ENCODE measurements at regions not wholly inside any gene's neighbourhood (a gene's known extent, or its start where the extent isn't known, plus 50 kb on each side); places are given as distances from the start of the nearest gene placed in this dataset.

- no peak for TF ChIP-seq CTCF (IDR thresholded peaks at IDR 0.05)
- TF ChIP-seq POLR2A (IDR thresholded peaks at IDR 0.05) = no peak
These were observed 463.4 kb downstream of the PTPRC start for GRCh38 chr1:199102239-199102638.

GRCh38 chr1:199109160-199109559 is 470.3 kb downstream of the PTPRC start:
- intact Hi-C loops (cut with DNase I; ENCODE audit: low total_unique reads) = no loop called here
- Histone ChIP-seq H3K27me3 (no peaks in the 10 kb centered on the region), H3K4me3 (no peak overlapping the region), H3K4me1 (no peaks in the 10 kb centered on the region), H3K27ac (no peak overlapping the region), H3K36me3 (no peaks in the 10 kb centered on the region), H3K9me3 (no peaks in the 10 kb centered on the region)
- TF ChIP-seq POLR2A (IDR thresholded peaks at IDR 0.05) (no peak), CTCF (IDR thresholded peaks at IDR 0.05) (no peak)
- DNase-seq = no peak

More at GRCh38 chr1:199102239-199102638, 463.4 kb downstream of the PTPRC start:
- H3K9me3 ChIP-seq = no peaks in the 10 kb centered on the region
- intact Hi-C loops (cut with DNase I; ENCODE audit: low total_unique reads) = no loop called here
- H3K36me3 ChIP-seq = no peaks in the 10 kb centered on the region
- no peaks in the 10 kb centered on the region for H3K27me3 ChIP-seq
- no peak for DNase-seq
- no peak overlapping the region for H3K4me3 ChIP-seq
- no peaks in the 10 kb centered on the region for H3K4me1 ChIP-seq
- no peak overlapping the region for H3K27ac ChIP-seq

GRCh38 chr1:199112365-199112764 is 473.5 kb downstream of the PTPRC start:
- intact Hi-C loops (cut with DNase I; ENCODE audit: low total_unique reads) = no loop called here
- no peak overlapping the region for H3K4me3 ChIP-seq
- no peaks in the 10 kb centered on the region for H3K27me3 ChIP-seq
- no peaks in the 10 kb centered on the region for H3K4me1 ChIP-seq
- no peaks in the 10 kb centered on the region for H3K36me3 ChIP-seq
- no peak for TF ChIP-seq CTCF (IDR thresholded peaks at IDR 0.05)
- TF ChIP-seq POLR2A (IDR thresholded peaks at IDR 0.05) = no peak
- no peaks in the 10 kb centered on the region for H3K9me3 ChIP-seq
- no peak for DNase-seq
- H3K27ac ChIP-seq = no peak overlapping the region

- H3K4me3 ChIP-seq = no peak overlapping the region
- H3K36me3 ChIP-seq = no peaks in the 10 kb centered on the region
- no peak for DNase-seq
- H3K4me1 ChIP-seq = no peaks in the 10 kb centered on the region
- no peaks in the 10 kb centered on the region for H3K27me3 ChIP-seq
- intact Hi-C loops (cut with DNase I; ENCODE audit: low total_unique reads) = no loop called here
- no peak for TF ChIP-seq POLR2A (IDR thresholded peaks at IDR 0.05)
- TF ChIP-seq CTCF (IDR thresholded peaks at IDR 0.05) = no peak
- no peaks in the 10 kb centered on the region for H3K9me3 ChIP-seq
- no peak overlapping the region for H3K27ac ChIP-seq
These were observed 474.5 kb downstream of the PTPRC start for GRCh38 chr1:199113265-199113869.

GRCh38 chr1:199116488-199116887 is 477.6 kb downstream of the PTPRC start:
- DNase-seq = no peak
- Histone ChIP-seq H3K4me1 (no peaks in the 10 kb centered on the region), H3K4me3 (no peak overlapping the region), H3K9me3 (no peaks in the 10 kb centered on the region), H3K27ac (no peak overlapping the region), H3K36me3 (no peaks in the 10 kb centered on the region), H3K27me3 (no peaks in the 10 kb centered on the region)
- intact Hi-C loops (cut with DNase I; ENCODE audit: low total_unique reads) = no loop called here
- no peak for TF ChIP-seq POLR2A (IDR thresholded peaks at IDR 0.05)
- no peak for TF ChIP-seq CTCF (IDR thresholded peaks at IDR 0.05)
